HEK293 (cell line): ENCODE measurements at regions not wholly inside any gene's neighbourhood (a gene's known extent, or its start where the extent isn't known, plus 50 kb on each side); places are given as distances from the start of the nearest gene placed in this dataset.

Experiments used
- AEBP2 ChIP-seq: fragments of 450-650 bp; formaldehyde crosslinking; IDR thresholded peaks from 2 replicates; pipeline ENCODE4 v1.5.1; 2016; ENCODE audit warnings: missing biosample characterization, missing genetic modification characterization, borderline replicate concordance
- GLI2 ChIP-seq: fragments of 450-650 bp; formaldehyde crosslinking; IDR thresholded peaks from 2 replicates; pipeline ENCODE4; 2017; ENCODE audit warnings: missing biosample characterization, missing genetic modification characterization, low read depth, borderline replicate concordance
- GLIS2 ChIP-seq: fragments of 450-650 bp; formaldehyde crosslinking; IDR thresholded peaks from 2 replicates; pipeline ENCODE4 v1.5.1; 2016; ENCODE audit warnings: missing biosample characterization, missing genetic modification characterization
- HOXA7 ChIP-seq: sonication (generic); formaldehyde crosslinking; IDR thresholded peaks from 2 replicates; pipeline ENCODE4 v1.8.1; 2022; ENCODE audit warnings: missing genetic modification reagents, borderline replicate concordance
- KLF7 ChIP-seq: fragments of 450-650 bp; formaldehyde crosslinking; IDR thresholded peaks from 2 replicates; pipeline ENCODE4 v1.5.1; 2016; ENCODE audit warnings: missing biosample characterization, missing genetic modification characterization, borderline replicate concordance
- MYNN ChIP-seq: fragments of 450-650 bp; formaldehyde crosslinking; IDR thresholded peaks from 2 replicates; pipeline ENCODE4 v1.5.1; 2016; ENCODE audit warnings: missing biosample characterization, missing genetic modification characterization, borderline replicate concordance
- PBX3 ChIP-seq: sonication (generic); formaldehyde crosslinking; IDR thresholded peaks from 2 replicates; pipeline ENCODE4 v1.8.1; 2022; ENCODE audit warnings: mild to moderate bottlenecking, moderate library complexity, missing genetic modification reagents
- PRDM10 ChIP-seq: fragments of 450-650 bp; formaldehyde crosslinking; IDR thresholded peaks from 2 replicates; pipeline ENCODE4 v1.5.1; 2016; ENCODE audit warnings: missing biosample characterization, missing genetic modification characterization
- ZBTB1 ChIP-seq: fragments of 450-650 bp; formaldehyde crosslinking; IDR thresholded peaks from 2 replicates; pipeline ENCODE4 v1.5.1; 2016; ENCODE audit warnings: missing biosample characterization, missing genetic modification characterization
- ZBTB11 ChIP-seq: fragments of 450-650 bp; formaldehyde crosslinking; conservative IDR thresholded peaks from 2 replicates; pipeline ENCODE4 v1.5.1; 2016; ENCODE audit warnings: low read depth, missing biosample characterization, missing genetic modification characterization
- ZFP3 ChIP-seq: fragments of 450-650 bp; formaldehyde crosslinking; IDR thresholded peaks from 2 replicates; pipeline ENCODE4 v1.5.1; 2016; ENCODE audit warnings: low read depth, missing biosample characterization, missing genetic modification characterization
- ZNF175 ChIP-seq: fragments of 450-650 bp; formaldehyde crosslinking; IDR thresholded peaks from 2 replicates; pipeline ENCODE4 v1.5.1; 2016; ENCODE audit warnings: missing biosample characterization, missing genetic modification characterization
- ZNF18 ChIP-seq: fragments of 450-650 bp; formaldehyde crosslinking; IDR thresholded peaks from 2 replicates; pipeline ENCODE4 v1.5.1; 2016; ENCODE audit warnings: missing biosample characterization, missing genetic modification characterization
- ZNF19 ChIP-seq: fragments of 450-650 bp; formaldehyde crosslinking; IDR thresholded peaks from 2 replicates; pipeline ENCODE4; 2016; ENCODE audit warnings: missing biosample characterization, missing genetic modification characterization, low read depth
- ZNF280D ChIP-seq: fragments of 450-650 bp; formaldehyde crosslinking; IDR thresholded peaks from 2 replicates; pipeline ENCODE4 v1.5.1; 2016; ENCODE audit warnings: missing biosample characterization, missing genetic modification characterization
- ZNF311 ChIP-seq: fragments of 450-650 bp; formaldehyde crosslinking; IDR thresholded peaks from 2 replicates; pipeline ENCODE4 v1.5.1; 2017; ENCODE audit warnings: missing biosample characterization, missing genetic modification characterization, borderline replicate concordance
- ZNF350 ChIP-seq: fragments of 450-650 bp; formaldehyde crosslinking; IDR thresholded peaks from 2 replicates; pipeline ENCODE4 v1.5.0; 2017; ENCODE audit warnings: missing biosample characterization, mild to moderate bottlenecking, missing genetic modification characterization
- ZNF449 ChIP-seq: fragments of 450-650 bp; formaldehyde crosslinking; IDR thresholded peaks from 2 replicates; pipeline ENCODE4 v1.5.1; 2017; ENCODE audit warnings: missing biosample characterization, mild to moderate bottlenecking, missing genetic modification characterization, moderate library complexity
- ZNF521 ChIP-seq: fragments of 450-650 bp; formaldehyde crosslinking; IDR thresholded peaks from 2 replicates; pipeline ENCODE4 v1.5.1; 2017; ENCODE audit warnings: missing biosample characterization, mild to moderate bottlenecking, missing genetic modification characterization
- ZNF571 ChIP-seq: fragments of 450-650 bp; formaldehyde crosslinking; IDR thresholded peaks from 2 replicates; pipeline ENCODE4 v1.5.0; 2017; ENCODE audit warnings: missing biosample characterization, missing genetic modification characterization
- ZNF747 ChIP-seq: fragments of 450-650 bp; formaldehyde crosslinking; IDR thresholded peaks from 2 replicates; pipeline ENCODE4 v1.5.1; 2016; ENCODE audit warnings: missing biosample characterization, missing genetic modification characterization
- ZNF830 ChIP-seq: fragments of 450-650 bp; IDR thresholded peaks from 2 replicates; pipeline ENCODE4 v1.5.0; 2018; ENCODE audit warnings: missing biosample characterization, missing genetic modification characterization, low read depth, mild to moderate bottlenecking, moderate library complexity

GRCh38 chr7:25777969-25778708 is 373.9 kb upstream of the NFE2L3 start (continued):
- TF ChIP-seq ZNF280D (tag by site-specific recombination) (no peak), ZBTB1 (tag by site-specific recombination) (no peak), ZNF830 (tag by site-specific recombination) (no peak), GLIS2 (tag by site-specific recombination) (0 out of 2 replicates have a peak, but pooled peaks have one; percentile 22), MYNN (tag by site-specific recombination) (no peak), ZNF747 (tag by site-specific recombination) (no peak), ZFP3 (no peak), ZNF521 (tag by site-specific recombination) (no peak), ZNF18 (tag by site-specific recombination) (peak; percentile 57; the same call in 1 of the 2 replicates), AEBP2 (tag by site-specific recombination) (no peak), PBX3 (CRISPR knock-in tag) (no peak), ZNF19 (tag by site-specific recombination) (no peak), PRDM10 (tag by site-specific recombination) (peak; percentile 82), KLF7 (tag by site-specific recombination) (no peak), HOXA7 (CRISPR knock-in tag) (no peak), ZNF449 (no peak), ZNF350 (tag by site-specific recombination) (no peak), ZNF571 (no peak), ZNF311 (no peak), GLI2 (peak; percentile 79), ZNF175 (tag by site-specific recombination) (no peak), ZBTB11 (tag by site-specific recombination) (no peak)
